Neural cell (in vitro differentiated cells): ENCODE measurements at regions not wholly inside any gene's neighbourhood (a gene's known extent, or its start where the extent isn't known, plus 50 kb on each side); places are given as distances from the start of the nearest gene placed in this dataset.
A peak's percentile ranks its signal among the peaks of the same experiment; 100 is the strongest.

Source experiments
- H2AFZ ChIP-seq: fragments of 200-600, 300-800 bp; sonication (generic), shearing (Covaris generic); 2 replicates; pipeline ENCODE4 v1.6.0; 2014; ENCODE audit warnings: low read depth, mild to moderate bottlenecking, antibody characterized with exemption, low read length, moderate library complexity
- H3F3A ChIP-seq: fragments of 200-600 bp; shearing (Covaris generic); 2 replicates; pipeline ENCODE4 v1.6.1; 2016; ENCODE audit warnings: mild to moderate bottlenecking, moderate library complexity, mixed read lengths, antibody characterized with exemption, low read length; ENCODE audit not compliant: insufficient read depth, poor library complexity, severe bottlenecking
- H3K27ac ChIP-seq: fragments of 200-600, 300-800 bp; sonication (generic), shearing (Covaris generic); 2 replicates; pipeline ENCODE4 v1.5.1; 2014; ENCODE audit warnings: mild to moderate bottlenecking, low read length, moderate library complexity
- H3K27me3 ChIP-seq: fragments of 300-800, 200-600 bp; sonication (generic), shearing (Covaris generic); 2 replicates; pipeline ENCODE4 v1.6.0; 2014; ENCODE audit warnings: mild to moderate bottlenecking, low read depth, low read length, moderate library complexity; ENCODE audit not compliant: insufficient read depth
- H3K36me3 ChIP-seq: fragments of 300-800, 200-600 bp; sonication (generic), shearing (Covaris generic); 2 replicates; pipeline ENCODE4 v1.5.1; 2014; ENCODE audit warnings: mild to moderate bottlenecking, antibody characterized with exemption, low read length, moderate library complexity; ENCODE audit not compliant: insufficient read depth
- H3K4me2 ChIP-seq: fragments of 300-800, 200-600 bp; sonication (generic), shearing (Covaris generic); 2 replicates; pipeline ENCODE4 v1.6.0; 2014; ENCODE audit warnings: mild to moderate bottlenecking, low read length
- H3K4me3 ChIP-seq: fragments of 300-800, 200-600 bp; sonication (generic), shearing (Covaris generic); 2 replicates; pipeline ENCODE4 v1.5.1; 2014; ENCODE audit warnings: mild to moderate bottlenecking, low read length, moderate library complexity
- H3K79me2 ChIP-seq: fragments of 200-600 bp; shearing (Covaris generic); replicated peaks from 2 replicates; pipeline ENCODE4 v1.6.0; 2014; ENCODE audit warnings: mild to moderate bottlenecking, low read length, moderate library complexity; ENCODE audit not compliant: insufficient read depth
- H3K9ac ChIP-seq: fragments of 300-800, 200-600 bp; sonication (generic), shearing (Covaris generic); 2 replicates; pipeline ENCODE4 v1.6.1; 2016; ENCODE audit warnings: mild to moderate bottlenecking, low read length, mixed read lengths
- H3K9me2 ChIP-seq: fragments of 200-600 bp; shearing (Covaris generic); 2 replicates; pipeline ENCODE4 v1.6.1; 2016; ENCODE audit warnings: mild to moderate bottlenecking, low read length, mixed read lengths; ENCODE audit not compliant: insufficient read depth
- H3K9me3 ChIP-seq: fragments of 200-600, 300-800 bp; sonication (generic), shearing (Covaris generic); 2 replicates; pipeline ENCODE4 v1.6.1; 2016; ENCODE audit warnings: mild to moderate bottlenecking, mixed run types, low read length, moderate library complexity, mixed read lengths
- H4K20me1 ChIP-seq: fragments of 200-600 bp; shearing (Covaris generic); 2 replicates; pipeline ENCODE4 v1.6.1; 2016; ENCODE audit warnings: mild to moderate bottlenecking, mixed run types; ENCODE audit not compliant: insufficient read depth
- EP300 ChIP-seq: fragments of 450-650 bp; conservative IDR thresholded peaks from 2 replicates; pipeline ENCODE4 v1.6.1; 2014; ENCODE audit warnings: antibody characterized with exemption, mild to moderate bottlenecking, moderate library complexity; ENCODE audit not compliant: poor library complexity, severe bottlenecking
- EZH2 ChIP-seq: fragments of 200-600, 300-800 bp; shearing (Covaris generic), sonication (generic); IDR thresholded peaks from 2 replicates; pipeline ENCODE4 v1.6.1; 2014; ENCODE audit warnings: antibody characterized with exemption, low read length, borderline replicate concordance, mild to moderate bottlenecking; ENCODE audit not compliant: insufficient read depth, poor library complexity, severe bottlenecking
- MXI1 ChIP-seq: fragments of 450-650 bp; conservative IDR thresholded peaks from 2 replicates; pipeline ENCODE4 v1.6.1; 2014; ENCODE audit warnings: antibody characterized with exemption, mild to moderate bottlenecking; ENCODE audit not compliant: poor library complexity, severe bottlenecking
- POLR2AphosphoS5 ChIP-seq: IDR thresholded peaks from 2 replicates; pipeline ENCODE4 v1.6.1; 2012
- RAD21 ChIP-seq: fragments of 450-650 bp; conservative IDR thresholded peaks from 2 replicates; pipeline ENCODE4 v1.6.1; 2014; ENCODE audit warnings: antibody characterized with exemption, mild to moderate bottlenecking, moderate library complexity
- REST ChIP-seq: IDR thresholded peaks from 2 replicates; pipeline ENCODE4 v1.6.1; 2012; ENCODE audit warnings: borderline replicate concordance
- SMC3 ChIP-seq: fragments of 450-650 bp; conservative IDR thresholded peaks from 2 replicates; pipeline ENCODE4 v1.6.1; 2014; ENCODE audit warnings: antibody characterized with exemption, mild to moderate bottlenecking, moderate library complexity; ENCODE audit not compliant: poor library complexity
- TAF1 ChIP-seq: IDR thresholded peaks from 2 replicates; pipeline ENCODE4 v1.6.1; 2012; ENCODE audit warnings: low read depth
- TF ChIP-seq, protein P1 (sequence below): fragments of 450-650 bp; IDR thresholded peaks from 2 replicates; pipeline ENCODE4 v1.5.1; 2014; ENCODE audit warnings: antibody characterized with exemption, mild to moderate bottlenecking, moderate library complexity; ENCODE audit not compliant: poor library complexity, severe bottlenecking

DNA sequence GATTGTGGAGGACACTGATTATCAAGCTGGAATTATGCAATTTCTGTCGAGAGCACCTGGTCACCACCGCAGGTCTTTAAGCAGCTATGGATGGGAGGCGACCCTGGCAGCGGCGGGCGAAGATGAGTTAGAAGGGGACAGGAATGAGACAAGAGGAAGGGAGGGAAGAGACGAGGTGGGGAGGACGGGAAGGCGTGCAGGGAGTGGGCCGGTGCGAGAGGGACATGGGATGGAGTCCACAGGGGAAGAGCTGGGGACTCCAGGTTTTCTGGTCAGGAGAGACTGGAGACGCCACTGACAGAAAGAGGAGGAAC, 192.3 kb downstream of the MELK start:
- no peak overlapping the region for H3K27ac ChIP-seq

GRCh38 chr9:36765468-36766341, 193.0 kb downstream of the MELK start:
- peak overlapping the region; percentile 64 for H3K4me3 ChIP-seq
- no peaks in the 10 kb centered on the region for H3F3A ChIP-seq
- no peak overlapping the region for H3K27ac ChIP-seq
- no peaks in the 10 kb centered on the region for H3K79me2 ChIP-seq
- H3K4me2 ChIP-seq: no peak overlapping the region
- H3K9me3 ChIP-seq: no peaks in the 10 kb centered on the region
- no peaks in the 10 kb centered on the region for H3K27me3 ChIP-seq
- H3K9ac ChIP-seq: peak overlapping the region; percentile 34
- no peaks in the 10 kb centered on the region for H4K20me1 ChIP-seq
- H3K9me2 ChIP-seq: no peaks in the 10 kb centered on the region
- H2AFZ ChIP-seq: peak overlapping the region; percentile 40
- H3K36me3 ChIP-seq: no peaks in the 10 kb centered on the region
- TF ChIP-seq EZH2 (no peak), POLR2AphosphoS5 (no peak), MXI1 (peak; percentile 46), SMC3 (no peak), EP300 (no peak), TAF1 (peak; percentile 20)
- TF ChIP-seq, protein P1, sequence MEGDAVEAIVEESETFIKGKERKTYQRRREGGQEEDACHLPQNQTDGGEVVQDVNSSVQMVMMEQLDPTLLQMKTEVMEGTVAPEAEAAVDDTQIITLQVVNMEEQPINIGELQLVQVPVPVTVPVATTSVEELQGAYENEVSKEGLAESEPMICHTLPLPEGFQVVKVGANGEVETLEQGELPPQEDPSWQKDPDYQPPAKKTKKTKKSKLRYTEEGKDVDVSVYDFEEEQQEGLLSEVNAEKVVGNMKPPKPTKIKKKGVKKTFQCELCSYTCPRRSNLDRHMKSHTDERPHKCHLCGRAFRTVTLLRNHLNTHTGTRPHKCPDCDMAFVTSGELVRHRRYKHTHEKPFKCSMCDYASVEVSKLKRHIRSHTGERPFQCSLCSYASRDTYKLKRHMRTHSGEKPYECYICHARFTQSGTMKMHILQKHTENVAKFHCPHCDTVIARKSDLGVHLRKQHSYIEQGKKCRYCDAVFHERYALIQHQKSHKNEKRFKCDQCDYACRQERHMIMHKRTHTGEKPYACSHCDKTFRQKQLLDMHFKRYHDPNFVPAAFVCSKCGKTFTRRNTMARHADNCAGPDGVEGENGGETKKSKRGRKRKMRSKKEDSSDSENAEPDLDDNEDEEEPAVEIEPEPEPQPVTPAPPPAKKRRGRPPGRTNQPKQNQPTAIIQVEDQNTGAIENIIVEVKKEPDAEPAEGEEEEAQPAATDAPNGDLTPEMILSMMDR: no peak

More for the DNA sequence above, 192.3 kb downstream of the MELK start:
- Histone ChIP-seq H3K4me3 (peak overlapping the region; percentile 64), H2AFZ (no peak overlapping the region), H3K79me2 (no peaks in the 10 kb centered on the region), H3K9me3 (no peaks in the 10 kb centered on the region), H3K9ac (no peak overlapping the region), H3K27me3 (no peaks in the 10 kb centered on the region), H3F3A (no peaks in the 10 kb centered on the region), H3K4me2 (no peak overlapping the region), H4K20me1 (no peaks in the 10 kb centered on the region), H3K36me3 (no peaks in the 10 kb centered on the region), H3K9me2 (no peaks in the 10 kb centered on the region)
- no peak for TF ChIP-seq RAD21
- TF ChIP-seq, protein P1: no peak
- no peak for TF ChIP-seq TAF1
- TF ChIP-seq EZH2: no peak
- TF ChIP-seq REST: no peak
- TF ChIP-seq MXI1: no peak
- TF ChIP-seq POLR2AphosphoS5: no peak
- no peak for TF ChIP-seq SMC3
- TF ChIP-seq EP300: no peak
